Aorta (tissue), 5 donors: ENCODE measurements at regions not wholly inside any gene's neighbourhood (a gene's known extent, or its start where the extent isn't known, plus 50 kb on each side); places are given as distances from the start of the nearest gene placed in this dataset.

Experiments
- ATAC-seq: fragments of 200-7000 bp; cut with Tn5 transposase; one replicate; pipeline ENCODE4 v1.9.1; 2022; ENCODE audit warnings: moderate library complexity; ENCODE audit not compliant: low FRiP score
- DNase-seq, 2 donors: peaks; one replicate each; pipeline ENCODE4 v3.0.0-alpha.2; 2020
- H3K27ac ChIP-seq, 2 donors: one replicate each; pipeline ENCODE4 v1.5.1; 2013; ENCODE audit warnings: low read length in 2 of 2, mild to moderate bottlenecking in 2 of 2, moderate library complexity in 2 of 2, control low read depth in 1 of 2, inconsistent platforms in 1 of 2, low read depth in 1 of 2
- H3K27me3 ChIP-seq, 2 donors: one replicate each; pipeline ENCODE4 v1.6.1; 2013; ENCODE audit warnings: control low read depth in 1 of 2, low read length in 1 of 2, mild to moderate bottlenecking in 1 of 2, moderate library complexity in 1 of 2; ENCODE audit not compliant: insufficient read depth in 2 of 2, control insufficient read depth in 1 of 2
- H3K36me3 ChIP-seq, 2 donors: one replicate each; pipeline ENCODE4 v1.6.1; 2013; ENCODE audit warnings: control low read depth in 1 of 2, low read length in 1 of 2, mild to moderate bottlenecking in 1 of 2; ENCODE audit not compliant: insufficient read depth in 2 of 2, control insufficient read depth in 1 of 2
- H3K4me1 ChIP-seq, 2 donors: one replicate each; pipeline ENCODE4 v1.6.1; 2013; ENCODE audit warnings: low read length in 2 of 2, control low read depth in 1 of 2, mild to moderate bottlenecking in 1 of 2, moderate library complexity in 1 of 2; ENCODE audit not compliant: insufficient read depth in 2 of 2, control insufficient read depth in 1 of 2
- H3K4me3 ChIP-seq, 2 donors: one replicate each; pipeline ENCODE4 v1.5.1; 2013; ENCODE audit warnings: low read length in 2 of 2, control low read depth in 1 of 2, mild to moderate bottlenecking in 1 of 2
- H3K9me3 ChIP-seq: one replicate; pipeline ENCODE4 v1.6.1; 2013; ENCODE audit warnings: mild to moderate bottlenecking, low read length; ENCODE audit not compliant: control insufficient read depth
- WGBS, 2 donors: extraction: QIAGEN DNeasy Blood & Tissue Kit; methylation state at CpG; one replicate each; pipeline ENCODE4 v1.1.7; 2013; 5-methylcytosine and 5-hydroxymethylcytosine counted together
- intact Hi-C, 2 donors: fragments of 100-400 bp; cut with DNase I; formaldehyde crosslinking; loops; one replicate each; pipeline versions ENCODE4 v1.14.2 to v1.15.0; 2022
- donor health status: healthy with polysubstance abuse.
- donor health status: Bipolar disorder and iron deficiency.
- donor health status: DM: no; HTN: no; CAD: no.
- donor health status: DM: no; HTN: no; CAD: no.
- donor health status: DM: yes; HTN: yes; CAD: no.

- intact Hi-C loops: no loop called here
- Histone ChIP-seq H3K9me3 (no peaks in the 10 kb centered on the region), H3K27me3 (no peaks in the 10 kb centered on the region), H3K4me3 (no peak overlapping the region), H3K36me3 (no peaks in the 10 kb centered on the region), H3K27ac (no peak overlapping the region), H3K4me1 (no peaks in the 10 kb centered on the region)
- ATAC-seq: no peak
- DNase-seq: no peak
- 35 to 66% methylated on average over 1 of the region's 1 CpG for WGBS, 2 donors
These were observed 381.6 kb downstream of the TMEM38B start for GRCh38 chr9:106075960-106076327.

GRCh38 chr9:106076711-106077110 is 382.4 kb downstream of the TMEM38B start:
- no peak overlapping the region for H3K4me3 ChIP-seq
- no peaks in the 10 kb centered on the region for H3K36me3 ChIP-seq
- H3K27ac ChIP-seq: no peak overlapping the region
- ATAC-seq (no peak), DNase-seq (no peak)
- WGBS, 2 donors: 5 to 32% methylated on average over 1 of the region's 1 CpG
- no peaks in the 10 kb centered on the region for H3K27me3 ChIP-seq
- no peaks in the 10 kb centered on the region for H3K4me1 ChIP-seq
- intact Hi-C loops: no loop called here
- H3K9me3 ChIP-seq: no peaks in the 10 kb centered on the region

- WGBS, 2 donors: 70 to 76% methylated on average over 2 of the region's 2 CpGs
These were observed 383.4 kb downstream of the TMEM38B start for GRCh38 chr9:106077731-106078130.

GRCh38 chr9:106082621-106083020 is 388.3 kb downstream of the TMEM38B start:
- H3K36me3 ChIP-seq: no peaks in the 10 kb centered on the region
- intact Hi-C loops: no loop called here

More at GRCh38 chr9:106077731-106078130, 383.4 kb downstream of the TMEM38B start:
- Histone ChIP-seq H3K4me1 (no peaks in the 10 kb centered on the region), H3K9me3 (no peaks in the 10 kb centered on the region), H3K27me3 (no peaks in the 10 kb centered on the region), H3K4me3 (no peak overlapping the region), H3K36me3 (no peaks in the 10 kb centered on the region), H3K27ac (no peak overlapping the region)
- intact Hi-C loops: no loop called here
- DNase-seq: no peak
- no peak for ATAC-seq

GRCh38 chr9:106084702-106085101 is 390.4 kb downstream of the TMEM38B start:
- ATAC-seq (no peak), DNase-seq (no peak)
- H3K4me3 ChIP-seq: no peak overlapping the region
- no peak overlapping the region for H3K27ac ChIP-seq
- H3K27me3 ChIP-seq: no peaks in the 10 kb centered on the region
- no peaks in the 10 kb centered on the region for H3K36me3 ChIP-seq
- H3K4me1 ChIP-seq: no peaks in the 10 kb centered on the region
- no peaks in the 10 kb centered on the region for H3K9me3 ChIP-seq
- 33 to 42% methylated on average over 1 of the region's 1 CpG for WGBS, 2 donors
- intact Hi-C loops: no loop called here

More at GRCh38 chr9:106082621-106083020, 388.3 kb downstream of the TMEM38B start:
- no peaks in the 10 kb centered on the region for H3K27me3 ChIP-seq
- H3K4me1 ChIP-seq: no peaks in the 10 kb centered on the region
- no peak overlapping the region for H3K4me3 ChIP-seq
- no peak for ATAC-seq
- DNase-seq: no peak
- no peaks in the 10 kb centered on the region for H3K9me3 ChIP-seq
- 70 to 83% methylated on average over 3 of the region's 3 CpGs for WGBS, 2 donors
- H3K27ac ChIP-seq: no peak overlapping the region

- DNase-seq: no peak
- H3K27ac ChIP-seq: no peak overlapping the region
- H3K4me1 ChIP-seq: no peaks in the 10 kb centered on the region
- H3K27me3 ChIP-seq: no peaks in the 10 kb centered on the region
- intact Hi-C loops: no loop called here
- ATAC-seq: no peak
- no peaks in the 10 kb centered on the region for H3K36me3 ChIP-seq
- no peak overlapping the region for H3K4me3 ChIP-seq
- H3K9me3 ChIP-seq: no peaks in the 10 kb centered on the region
These were observed 391.1 kb downstream of the TMEM38B start for GRCh38 chr9:106085479-106085878.

- Histone ChIP-seq H3K4me3 (no peak overlapping the region), H3K4me1 (no peaks in the 10 kb centered on the region), H3K9me3 (peaks cover 3% of the 10 kb centered on the region), H3K27me3 (no peaks in the 10 kb centered on the region), H3K36me3 (no peaks in the 10 kb centered on the region), H3K27ac (no peak overlapping the region)
- no peak for ATAC-seq
- 84 to 93% methylated on average over 4 of the region's 4 CpGs for WGBS, 2 donors
- intact Hi-C loops: no loop called here
- no peak for DNase-seq
These were observed 397.7 kb downstream of the TMEM38B start for GRCh38 chr9:106092083-106092482.

- Histone ChIP-seq H3K9me3 (no peaks in the 10 kb centered on the region), H3K4me3 (no peak overlapping the region), H3K4me1 (no peaks in the 10 kb centered on the region), H3K27me3 (no peaks in the 10 kb centered on the region), H3K27ac (no peak overlapping the region), H3K36me3 (no peaks in the 10 kb centered on the region)
- DNase-seq (no peak), ATAC-seq (no peak)
- 86 to 87% methylated on average over 2 of the region's 2 CpGs for WGBS, 2 donors
- intact Hi-C loops: no loop called here
These were observed 408.5 kb downstream of the TMEM38B start for GRCh38 chr9:106102821-106103220.

GRCh38 chr9:106104887-106105286 is 410.5 kb downstream of the TMEM38B start:
- DNase-seq (no peak), ATAC-seq (no peak)
- Histone ChIP-seq H3K36me3 (no peaks in the 10 kb centered on the region), H3K4me1 (no peaks in the 10 kb centered on the region), H3K4me3 (no peak overlapping the region), H3K9me3 (no peaks in the 10 kb centered on the region), H3K27me3 (no peaks in the 10 kb centered on the region), H3K27ac (no peak overlapping the region)
- intact Hi-C loops: no loop called here
